Body of pancreas (tissue), 4 donors: ENCODE measurements at regions not wholly inside any gene's neighbourhood (a gene's known extent, or its start where the extent isn't known, plus 50 kb on each side); places are given as distances from the start of the nearest gene placed in this dataset.

Experiments
- POLR2A ChIP-seq, 3 donors: fragments of 450-650 bp; IDR thresholded peaks; one replicate each; pipeline ENCODE4 v1.6.1; 2016; ENCODE audit warnings: antibody characterized with exemption in 3 of 3, mild to moderate bottlenecking in 2 of 3
- TF ChIP-seq, protein P1 (sequence below), 7 experiments: fragments of 450-650 bp in 4 of 7; fragments of 200-600 bp in 3 of 7; sonication (generic) in 3 of 7; IDR thresholded peaks; one replicate each; pipeline ENCODE4 v1.5.1; 2016 to 2019; ENCODE audit warnings: antibody characterized with exemption in 7 of 7

GRCh38 chr3:34008191-34008590, 209.8 kb downstream of the PDCD6IP start:
- TF ChIP-seq, protein P1, sequence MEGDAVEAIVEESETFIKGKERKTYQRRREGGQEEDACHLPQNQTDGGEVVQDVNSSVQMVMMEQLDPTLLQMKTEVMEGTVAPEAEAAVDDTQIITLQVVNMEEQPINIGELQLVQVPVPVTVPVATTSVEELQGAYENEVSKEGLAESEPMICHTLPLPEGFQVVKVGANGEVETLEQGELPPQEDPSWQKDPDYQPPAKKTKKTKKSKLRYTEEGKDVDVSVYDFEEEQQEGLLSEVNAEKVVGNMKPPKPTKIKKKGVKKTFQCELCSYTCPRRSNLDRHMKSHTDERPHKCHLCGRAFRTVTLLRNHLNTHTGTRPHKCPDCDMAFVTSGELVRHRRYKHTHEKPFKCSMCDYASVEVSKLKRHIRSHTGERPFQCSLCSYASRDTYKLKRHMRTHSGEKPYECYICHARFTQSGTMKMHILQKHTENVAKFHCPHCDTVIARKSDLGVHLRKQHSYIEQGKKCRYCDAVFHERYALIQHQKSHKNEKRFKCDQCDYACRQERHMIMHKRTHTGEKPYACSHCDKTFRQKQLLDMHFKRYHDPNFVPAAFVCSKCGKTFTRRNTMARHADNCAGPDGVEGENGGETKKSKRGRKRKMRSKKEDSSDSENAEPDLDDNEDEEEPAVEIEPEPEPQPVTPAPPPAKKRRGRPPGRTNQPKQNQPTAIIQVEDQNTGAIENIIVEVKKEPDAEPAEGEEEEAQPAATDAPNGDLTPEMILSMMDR (IDR thresholded peaks at IDR 0.05), result no peak
- TF ChIP-seq POLR2A (IDR thresholded peaks at IDR 0.05), result no peak
